Inferior parietal cortex (tissue), 1 donor: ENCODE measurements at regions not wholly inside any gene's neighbourhood (a gene's known extent, or its start where the extent isn't known, plus 50 kb on each side); places are given as distances from the start of the nearest gene placed in this dataset.

Source experiments
- DNase-seq: peaks from one replicate; pipeline ENCODE4 v3.0.0-alpha.2; 2016; ENCODE audit errors: extremely low spot score

- DNase-seq = no peak
Measured at GRCh38 chr4:186360551-186360950, 94.6 kb downstream of the F11 start.

- DNase-seq = no peak
Measured at GRCh38 chr4:186351668-186352194, 85.7 kb downstream of the F11 start.

GRCh38 chr4:186348433-186348832, 82.4 kb downstream of the F11 start:
- DNase-seq = no peak

GRCh38 chr4:186347743-186348142, 81.8 kb downstream of the F11 start:
- no peak for DNase-seq

GRCh38 chr4:186345184-186345583, 79.2 kb downstream of the F11 start:
- DNase-seq = no peak

GRCh38 chr4:186342582-186342981, 76.6 kb downstream of the F11 start:
- DNase-seq = no peak

GRCh38 chr4:186341655-186342054, 75.7 kb downstream of the F11 start:
- DNase-seq = no peak
